ENCODE measurements at regions not wholly inside any gene's neighbourhood (a gene's known extent, or its start where the extent isn't known, plus 50 kb on each side); places are given as distances from the start of the nearest gene placed in this dataset.

- CTCF ChIA-PET = no interaction called here
- intact Hi-C loops (cut with micrococcal nuclease) = no loop called here
Measured at GRCh38 chr20:8940326-8940725, 128.6 kb upstream of the PLCB4 start.

More at GRCh38 chr20:8940326-8940725, 128.6 kb upstream of the PLCB4 start:
- in situ Hi-C loops (cut with MboI; ENCODE audit: low sequenced_read_pairs) (no loop called here), dilution Hi-C loops (cut with HindIII; ENCODE audit: low sequenced_read_pairs, unreplicated experiment) (no loop called here)
- H3K56ac ChIP-seq (ENCODE audit: extremely low read depth, insufficient read depth, low read length) = no peak overlapping the region
- no peak overlapping the region for H3K23ac ChIP-seq (ENCODE audit: low read depth, low read length)
- H3K36me3 ChIP-seq (ENCODE audit: control insufficient read depth, insufficient read depth, low read length) = no peaks in the 10 kb centered on the region
- no peak overlapping the region for H2BK20ac ChIP-seq (ENCODE audit: low read depth, low read length)
- H4K8ac ChIP-seq (ENCODE audit: low read depth in 2 of 2, low read length in 2 of 2) = no peak overlapping the region
- no peak overlapping the region for H3K4ac ChIP-seq (ENCODE audit: low read depth, low read length)
- no peak overlapping the region for H3K4me3 ChIP-seq (ENCODE audit: insufficient read depth, low read depth, low read length)
- H4K91ac ChIP-seq (ENCODE audit: insufficient read depth, low read depth, low read length) = no peak overlapping the region
- POLR2A ChIA-PET (ENCODE audit: unreplicated experiment) = no interaction called here
- no peak overlapping the region for H2AK9ac ChIP-seq (replicated peaks; ENCODE audit: low read depth, low read length, poor library complexity)
- H3K9me3 ChIP-seq (ENCODE audit: control insufficient read depth, insufficient read depth, low read length) = no peaks in the 10 kb centered on the region
- no peak overlapping the region for H3K9ac ChIP-seq (ENCODE audit: low read depth, low read length)
- no peak overlapping the region for H2AFZ ChIP-seq (replicated peaks; ENCODE audit: low read length, poor library complexity)
- no peak overlapping the region for H2BK5ac ChIP-seq (ENCODE audit: low read depth, low read length, poor library complexity, severe bottlenecking)
- H3K27ac ChIP-seq (ENCODE audit: insufficient read depth, low read length) = no peak overlapping the region
- no peak overlapping the region for H3K14ac ChIP-seq (replicated peaks; ENCODE audit: low read depth, low read length)
- no peak overlapping the region for H2AK5ac ChIP-seq (ENCODE audit: low read depth, low read length)
- H3K4me2 ChIP-seq (ENCODE audit: low read depth, low read length) = no peak overlapping the region
- BruUV-seq (replicated peaks) = no TSS peak
- H3K9me1 ChIP-seq (ENCODE audit: insufficient read depth, low read length) = no peaks in the 10 kb centered on the region; the same call in 1 of the 2 replicates
- no peak overlapping the region for H2BK120ac ChIP-seq (ENCODE audit: low read depth, low read length)
- H3K4me1 ChIP-seq (ENCODE audit: control insufficient read depth, insufficient read depth, low read length) = no peaks in the 10 kb centered on the region
- no peak overlapping the region for H3K18ac ChIP-seq (ENCODE audit: low read depth, low read length)
- WGBS, 2 experiments (ENCODE audit: extremely low coverage in 2 of 2, insufficient read length in 1 of 2) = 83% methylated on average over 1 of the region's 2 CpGs; no CpG with 5 or more reads in 1 of the 2 experiments
- no peak overlapping the region for H2BK15ac ChIP-seq (ENCODE audit: low read depth, low read length)
- H3K79me1 ChIP-seq (ENCODE audit: low read depth in 1 of 2, low read length in 2 of 2) = no peaks in the 10 kb centered on the region
- DNase-seq = no peak
- no peaks in the 10 kb centered on the region; the same call in 1 of the 2 replicates for H3K27me3 ChIP-seq (ENCODE audit: control insufficient read depth, insufficient read depth, low read length)
- no peak for TF ChIP-seq FOS (IDR thresholded peaks at IDR 0.05; ENCODE audit: low read depth, low read length)
- TF ChIP-seq MAFK (IDR thresholded peaks at IDR 0.05; ENCODE audit: low read depth, low read length) = no peak
- no peak for TF ChIP-seq POLR2A (IDR thresholded peaks at IDR 0.05; ENCODE audit: low read depth, low read length)
- TF ChIP-seq CTCF (conservative IDR thresholded peaks at IDR 0.05; ENCODE audit: low read depth, low read length) = no peak
- no peak for TF ChIP-seq CHD1 (IDR thresholded peaks at IDR 0.05; ENCODE audit: low read depth, low read length)
- no peak for TF ChIP-seq ELK1 (IDR thresholded peaks at IDR 0.05; ENCODE audit: borderline replicate concordance, low read depth, low read length)
- TF ChIP-seq BHLHE40 (IDR thresholded peaks at IDR 0.05; ENCODE audit: low read depth, low read length) = no peak
- no peak for TF ChIP-seq CEBPB (IDR thresholded peaks at IDR 0.05; ENCODE audit: low read depth, low read length)
- TF ChIP-seq MAZ (IDR thresholded peaks at IDR 0.05; ENCODE audit: borderline replicate concordance, low read depth, low read length) = no peak
- no peak for TF ChIP-seq USF2 (IDR thresholded peaks at IDR 0.05; ENCODE audit: low read depth, low read length)
- no peak for TF ChIP-seq RCOR1 (IDR thresholded peaks at IDR 0.05; ENCODE audit: insufficient replicate concordance, low read length)
- no peak for TF ChIP-seq RAD21 (IDR thresholded peaks at IDR 0.05; ENCODE audit: low read length)
- TF ChIP-seq RFX5 (IDR thresholded peaks at IDR 0.05; ENCODE audit: low read depth, low read length) = no peak
- no peak for TF ChIP-seq MXI1 (IDR thresholded peaks at IDR 0.05; ENCODE audit: borderline replicate concordance, low read depth, low read length)
- TF ChIP-seq SMC3 (IDR thresholded peaks at IDR 0.05; ENCODE audit: low read depth, low read length) = no peak
- TF ChIP-seq NFE2L2 (IDR thresholded peaks at IDR 0.05; ENCODE audit: low read depth, low read length) = no peak
- ATAC-seq (ENCODE audit: low read depth) = no peak
- no peaks in the 10 kb centered on the region for H4K20me1 ChIP-seq (ENCODE audit: insufficient read depth, low read length)
- no peak overlapping the region for H4K5ac ChIP-seq (ENCODE audit: low read depth, low read length)

All from IMR-90 (cell line).